Activated B cell treated with CpG ODN at 0.5 μM for 24 hours (primary cell): ENCODE measurements at regions not wholly inside any gene's neighbourhood (a gene's known extent, or its start where the extent isn't known, plus 50 kb on each side); places are given as distances from the start of the nearest gene placed in this dataset.

Experiments
- ATAC-seq: fragments of 200-7000 bp; cut with Tn5 transposase; one replicate; pipeline ENCODE4 v1.10.0; 2021; ENCODE audit warnings: low read depth, mild to moderate bottlenecking, moderate library complexity
- CTCF ChIA-PET: fragments of 350-600 bp; sonication (Branson Sonifier 250); formaldehyde crosslinking; loops from one replicate; lab custom pipeline; 2021; ENCODE audit warnings: antibody characterized with exemption; lab: Charles Lee
- POLR2A ChIA-PET: fragments of 350-600 bp; sonication (Branson Sonifier 250); formaldehyde crosslinking; loops from one replicate; lab custom pipeline; 2021; ENCODE audit warnings: antibody characterized with exemption; lab: Charles Lee
- DNase-seq: peaks from one replicate; pipeline ENCODE4 v3.0.0; 2022
- H3K27ac Mint-ChIP-seq: one replicate; pipeline ENCODE4 v1.8.0; 2020; ENCODE audit warnings: mixed read lengths
- H3K27me3 Mint-ChIP-seq: one replicate; pipeline ENCODE4 v1.8.0; 2021; ENCODE audit warnings: mixed read lengths
- H3K36me3 Mint-ChIP-seq: one replicate; pipeline ENCODE4 v1.8.0; 2021; ENCODE audit warnings: low read depth, mixed read lengths
- H3K4me1 Mint-ChIP-seq: one replicate; pipeline ENCODE4 v1.8.0; 2021; ENCODE audit warnings: mixed read lengths
- H3K4me3 Mint-ChIP-seq: one replicate; pipeline ENCODE4 v1.8.0; 2020; ENCODE audit warnings: mild to moderate bottlenecking, mixed read lengths
- H3K9me3 Mint-ChIP-seq: one replicate; pipeline ENCODE4 v1.8.0; 2020; ENCODE audit warnings: mixed read lengths
- intact Hi-C: fragments of 100-400 bp; cut with micrococcal nuclease; formaldehyde crosslinking; loops from one replicate; pipeline ENCODE4 v1.15.1; 2024
- TF ChIP-seq, protein P1 (sequence below): fragments of 200-600 bp; IDR thresholded peaks from one replicate; pipeline ENCODE4 v1.8.0; 2022; ENCODE audit warnings: antibody characterized with exemption, mild to moderate bottlenecking

DNA sequence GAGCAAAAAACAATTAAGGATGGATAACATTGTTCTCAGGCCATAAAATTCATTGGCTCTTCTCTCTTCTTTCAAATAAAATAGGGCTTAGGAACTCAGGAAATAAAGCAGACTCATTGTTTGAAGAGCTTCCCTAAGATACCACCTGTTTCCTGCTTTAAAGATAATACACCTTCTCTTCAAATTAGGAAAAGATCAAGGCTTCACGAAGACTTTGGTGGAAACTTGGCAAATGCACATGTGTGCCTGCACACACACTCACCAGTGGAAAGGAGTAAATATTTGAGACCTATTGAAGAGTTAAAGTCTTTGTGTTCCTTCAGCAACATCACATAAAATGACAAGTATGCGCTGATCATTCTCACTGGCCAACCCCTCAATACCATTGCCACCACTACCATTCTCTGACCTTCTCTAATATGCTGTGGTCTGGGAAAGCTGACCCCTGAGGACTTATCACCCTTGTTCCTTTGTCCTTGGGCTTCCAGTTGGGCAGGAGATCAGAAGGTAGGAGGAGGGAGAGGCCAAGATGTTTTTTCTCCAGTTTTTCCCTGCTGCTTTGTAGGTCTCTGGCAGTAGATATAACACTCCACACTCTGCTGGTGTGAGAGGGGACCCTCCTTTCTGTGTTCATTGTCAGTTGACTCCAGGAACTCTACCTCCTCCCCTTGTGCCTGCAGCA lies 53.5 kb upstream of the SPOPL start:
- TF ChIP-seq, protein P1, sequence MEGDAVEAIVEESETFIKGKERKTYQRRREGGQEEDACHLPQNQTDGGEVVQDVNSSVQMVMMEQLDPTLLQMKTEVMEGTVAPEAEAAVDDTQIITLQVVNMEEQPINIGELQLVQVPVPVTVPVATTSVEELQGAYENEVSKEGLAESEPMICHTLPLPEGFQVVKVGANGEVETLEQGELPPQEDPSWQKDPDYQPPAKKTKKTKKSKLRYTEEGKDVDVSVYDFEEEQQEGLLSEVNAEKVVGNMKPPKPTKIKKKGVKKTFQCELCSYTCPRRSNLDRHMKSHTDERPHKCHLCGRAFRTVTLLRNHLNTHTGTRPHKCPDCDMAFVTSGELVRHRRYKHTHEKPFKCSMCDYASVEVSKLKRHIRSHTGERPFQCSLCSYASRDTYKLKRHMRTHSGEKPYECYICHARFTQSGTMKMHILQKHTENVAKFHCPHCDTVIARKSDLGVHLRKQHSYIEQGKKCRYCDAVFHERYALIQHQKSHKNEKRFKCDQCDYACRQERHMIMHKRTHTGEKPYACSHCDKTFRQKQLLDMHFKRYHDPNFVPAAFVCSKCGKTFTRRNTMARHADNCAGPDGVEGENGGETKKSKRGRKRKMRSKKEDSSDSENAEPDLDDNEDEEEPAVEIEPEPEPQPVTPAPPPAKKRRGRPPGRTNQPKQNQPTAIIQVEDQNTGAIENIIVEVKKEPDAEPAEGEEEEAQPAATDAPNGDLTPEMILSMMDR = no peak
- H3K9me3 Mint-ChIP-seq = no peaks in the 10 kb centered on the region
- no peaks in the 10 kb centered on the region for H3K36me3 Mint-ChIP-seq
- DNase-seq (no peak), ATAC-seq (no peak)
- no peak overlapping the region for H3K4me3 Mint-ChIP-seq
- intact Hi-C loops = no loop called here
- ChIA-PET CTCF (no interaction called here), POLR2A (no interaction called here)
- no peak overlapping the region for H3K27ac Mint-ChIP-seq
- H3K4me1 Mint-ChIP-seq = no peaks in the 10 kb centered on the region
- H3K27me3 Mint-ChIP-seq = no peaks in the 10 kb centered on the region
